WTC11 (cell line): ENCODE measurements at regions not wholly inside any gene's neighbourhood (a gene's known extent, or its start where the extent isn't known, plus 50 kb on each side); places are given as distances from the start of the nearest gene placed in this dataset.

ENCODE experiments used
- ESRRA ChIP-seq: sonication (generic); formaldehyde crosslinking; IDR thresholded peaks from 2 replicates; pipeline ENCODE4 v1.8.1; 2022; ENCODE audit warnings: mild to moderate bottlenecking, missing genetic modification reagents, borderline replicate concordance
- NFYB ChIP-seq: sonication (generic); formaldehyde crosslinking; conservative IDR thresholded peaks from 2 replicates; pipeline ENCODE4 v1.8.0; 2022; ENCODE audit warnings: low read depth, missing genetic modification reagents
- NR2C2 ChIP-seq: sonication (generic); formaldehyde crosslinking; IDR thresholded peaks from 2 replicates; pipeline ENCODE4 v1.8.0; 2022; ENCODE audit warnings: mild to moderate bottlenecking, missing genetic modification reagents
- TF ChIP-seq, protein P1 (sequence below): sonication (generic); formaldehyde crosslinking; IDR thresholded peaks from 2 replicates; pipeline ENCODE4 v1.8.1; 2022; ENCODE audit warnings: missing genetic modification reagents, borderline replicate concordance
- TF ChIP-seq, protein P2 (sequence below): fragments of 200-600 bp; IDR thresholded peaks from 2 replicates; pipeline ENCODE4 v1.8.0; 2022; ENCODE audit warnings: antibody characterized with exemption
- TF ChIP-seq, protein P3 (sequence below): sonication (generic); formaldehyde crosslinking; IDR thresholded peaks from 2 replicates; pipeline ENCODE4 v1.8.0; 2022; ENCODE audit warnings: mild to moderate bottlenecking, missing genetic modification reagents

DNA sequence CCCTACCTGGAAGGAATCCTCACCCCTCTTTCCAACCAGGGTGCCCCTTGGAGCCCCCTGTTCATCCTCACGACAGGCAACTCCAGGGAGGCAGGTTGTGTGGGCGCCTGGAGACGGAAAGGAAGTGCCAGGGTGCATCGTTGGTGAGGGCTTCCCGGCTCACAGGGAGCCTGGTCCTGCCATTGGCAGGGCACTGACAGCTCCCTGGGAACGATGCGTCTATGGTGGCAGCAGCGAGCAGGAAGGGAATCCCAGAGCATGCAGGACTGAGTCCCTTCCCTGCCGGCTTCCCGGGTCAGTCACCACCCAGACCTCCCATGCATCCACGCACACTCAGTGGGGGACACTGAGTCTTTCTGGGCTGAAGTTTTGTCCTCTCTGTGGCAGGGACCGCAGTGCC lies 117.6 kb downstream of the INHBB start:
- TF ChIP-seq, protein P1, sequence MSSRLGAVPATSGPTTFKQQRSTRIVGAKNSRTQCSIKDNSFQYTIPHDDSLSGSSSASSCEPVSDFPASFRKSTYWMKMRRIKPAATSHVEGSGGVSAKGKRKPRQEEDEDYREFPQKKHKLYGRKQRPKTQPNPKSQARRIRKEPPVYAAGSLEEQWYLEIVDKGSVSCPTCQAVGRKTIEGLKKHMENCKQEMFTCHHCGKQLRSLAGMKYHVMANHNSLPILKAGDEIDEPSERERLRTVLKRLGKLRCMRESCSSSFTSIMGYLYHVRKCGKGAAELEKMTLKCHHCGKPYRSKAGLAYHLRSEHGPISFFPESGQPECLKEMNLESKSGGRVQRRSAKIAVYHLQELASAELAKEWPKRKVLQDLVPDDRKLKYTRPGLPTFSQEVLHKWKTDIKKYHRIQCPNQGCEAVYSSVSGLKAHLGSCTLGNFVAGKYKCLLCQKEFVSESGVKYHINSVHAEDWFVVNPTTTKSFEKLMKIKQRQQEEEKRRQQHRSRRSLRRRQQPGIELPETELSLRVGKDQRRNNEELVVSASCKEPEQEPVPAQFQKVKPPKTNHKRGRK (CRISPR knock-in tag) = no peak
- TF ChIP-seq ESRRA (CRISPR knock-in tag) = no peak
- TF ChIP-seq NFYB (CRISPR knock-in tag) = no peak
- no peak for TF ChIP-seq NR2C2 (CRISPR knock-in tag)
- TF ChIP-seq, protein P2, sequence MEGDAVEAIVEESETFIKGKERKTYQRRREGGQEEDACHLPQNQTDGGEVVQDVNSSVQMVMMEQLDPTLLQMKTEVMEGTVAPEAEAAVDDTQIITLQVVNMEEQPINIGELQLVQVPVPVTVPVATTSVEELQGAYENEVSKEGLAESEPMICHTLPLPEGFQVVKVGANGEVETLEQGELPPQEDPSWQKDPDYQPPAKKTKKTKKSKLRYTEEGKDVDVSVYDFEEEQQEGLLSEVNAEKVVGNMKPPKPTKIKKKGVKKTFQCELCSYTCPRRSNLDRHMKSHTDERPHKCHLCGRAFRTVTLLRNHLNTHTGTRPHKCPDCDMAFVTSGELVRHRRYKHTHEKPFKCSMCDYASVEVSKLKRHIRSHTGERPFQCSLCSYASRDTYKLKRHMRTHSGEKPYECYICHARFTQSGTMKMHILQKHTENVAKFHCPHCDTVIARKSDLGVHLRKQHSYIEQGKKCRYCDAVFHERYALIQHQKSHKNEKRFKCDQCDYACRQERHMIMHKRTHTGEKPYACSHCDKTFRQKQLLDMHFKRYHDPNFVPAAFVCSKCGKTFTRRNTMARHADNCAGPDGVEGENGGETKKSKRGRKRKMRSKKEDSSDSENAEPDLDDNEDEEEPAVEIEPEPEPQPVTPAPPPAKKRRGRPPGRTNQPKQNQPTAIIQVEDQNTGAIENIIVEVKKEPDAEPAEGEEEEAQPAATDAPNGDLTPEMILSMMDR = no peak
- TF ChIP-seq, protein P3, sequence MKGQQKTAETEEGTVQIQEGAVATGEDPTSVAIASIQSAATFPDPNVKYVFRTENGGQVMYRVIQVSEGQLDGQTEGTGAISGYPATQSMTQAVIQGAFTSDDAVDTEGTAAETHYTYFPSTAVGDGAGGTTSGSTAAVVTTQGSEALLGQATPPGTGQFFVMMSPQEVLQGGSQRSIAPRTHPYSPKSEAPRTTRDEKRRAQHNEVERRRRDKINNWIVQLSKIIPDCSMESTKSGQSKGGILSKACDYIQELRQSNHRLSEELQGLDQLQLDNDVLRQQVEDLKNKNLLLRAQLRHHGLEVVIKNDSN (CRISPR knock-in tag) = no peak
